ENCODE measurements at regions not wholly inside any gene's neighbourhood (a gene's known extent, or its start where the extent isn't known, plus 50 kb on each side); places are given as distances from the start of the nearest gene placed in this dataset.

DNA sequence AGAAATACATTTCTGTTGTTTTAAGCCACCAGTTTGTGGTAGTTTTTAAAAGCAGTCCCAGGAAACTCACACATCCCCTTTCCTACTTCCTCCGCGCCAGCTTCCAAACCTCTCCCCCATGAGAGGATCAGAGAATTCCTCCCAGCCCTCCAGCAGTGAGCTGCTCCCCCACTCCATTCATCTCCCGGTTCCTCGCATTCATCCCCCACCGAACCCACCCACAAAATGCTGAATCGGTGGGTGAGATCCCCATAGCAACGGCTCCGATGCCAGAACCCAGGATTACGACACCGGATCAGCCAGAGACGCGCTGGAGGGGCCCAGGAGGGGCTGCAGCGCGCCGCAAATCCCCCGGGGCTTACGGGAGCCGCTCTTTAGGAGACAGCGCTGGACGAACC is 251.4 kb upstream of the RPL38 start (continued):
- TF ChIP-seq, protein P1, sequence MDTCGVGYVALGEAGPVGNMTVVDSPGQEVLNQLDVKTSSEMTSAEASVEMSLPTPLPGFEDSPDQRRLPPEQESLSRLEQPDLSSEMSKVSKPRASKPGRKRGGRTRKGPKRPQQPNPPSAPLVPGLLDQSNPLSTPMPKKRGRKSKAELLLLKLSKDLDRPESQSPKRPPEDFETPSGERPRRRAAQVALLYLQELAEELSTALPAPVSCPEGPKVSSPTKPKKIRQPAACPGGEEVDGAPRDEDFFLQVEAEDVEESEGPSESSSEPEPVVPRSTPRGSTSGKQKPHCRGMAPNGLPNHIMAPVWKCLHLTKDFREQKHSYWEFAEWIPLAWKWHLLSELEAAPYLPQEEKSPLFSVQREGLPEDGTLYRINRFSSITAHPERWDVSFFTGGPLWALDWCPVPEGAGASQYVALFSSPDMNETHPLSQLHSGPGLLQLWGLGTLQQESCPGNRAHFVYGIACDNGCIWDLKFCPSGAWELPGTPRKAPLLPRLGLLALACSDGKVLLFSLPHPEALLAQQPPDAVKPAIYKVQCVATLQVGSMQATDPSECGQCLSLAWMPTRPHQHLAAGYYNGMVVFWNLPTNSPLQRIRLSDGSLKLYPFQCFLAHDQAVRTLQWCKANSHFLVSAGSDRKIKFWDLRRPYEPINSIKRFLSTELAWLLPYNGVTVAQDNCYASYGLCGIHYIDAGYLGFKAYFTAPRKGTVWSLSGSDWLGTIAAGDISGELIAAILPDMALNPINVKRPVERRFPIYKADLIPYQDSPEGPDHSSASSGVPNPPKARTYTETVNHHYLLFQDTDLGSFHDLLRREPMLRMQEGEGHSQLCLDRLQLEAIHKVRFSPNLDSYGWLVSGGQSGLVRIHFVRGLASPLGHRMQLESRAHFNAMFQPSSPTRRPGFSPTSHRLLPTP (IDR thresholded peaks at IDR 0.05; ENCODE audit: borderline replicate concordance, extremely low read depth, insufficient read length), result no peak
- TF ChIP-seq HMGN3 (IDR thresholded peaks at IDR 0.05; ENCODE audit: borderline replicate concordance, extremely low read depth, insufficient read length, low read depth, low read length) (no peak), NUFIP1 (IDR thresholded peaks at IDR 0.05; ENCODE audit: partially characterized antibody) (no peak)

GRCh38 chr17:73952480-73953205 is 250.8 kb upstream of the RPL38 start:
- intact Hi-C loops (cut with micrococcal nuclease), result loop anchor here (10.0 kb wide), 1 partner anchor 298 kb away; no protein-coding TSS in a partner anchor
- 28% methylated on average over 30 of the region's 67 CpGs for WGBS (ENCODE audit: insufficient coverage, low coverage, missing lambda C conversion rate)
- no peak overlapping the region for H3K4me3 ChIP-seq
- H4K20me1 ChIP-seq (replicated peaks; ENCODE audit: control insufficient read depth, insufficient read depth, low read length), result no peaks in the 10 kb centered on the region
- in situ Hi-C loops (cut with MboI), result no loop called here
- no peaks in the 10 kb centered on the region for H3K79me2 ChIP-seq (ENCODE audit: control insufficient read depth, insufficient read depth, low read length)
- DNase-seq (ENCODE audit: extremely low read depth in 1 of 4, low spot score in 3 of 4) (peak; percentile 11 to 58 (median 44)), ATAC-seq (peak; percentile 77), FAIRE-seq (no peak)
- TF ChIP-seq IFI16 (CRISPR knock-in tag; IDR thresholded peaks at IDR 0.05) (no peak), KLF1 (tag; IDR thresholded peaks at IDR 0.05) (no peak), CTCFL (IDR thresholded peaks at IDR 0.05; ENCODE audit: borderline replicate concordance, insufficient read depth, low read depth, low read length, poor library complexity, severe bottlenecking) (peak; percentile 25), PCBP2 (IDR thresholded peaks at IDR 0.05; ENCODE audit: low read depth, low read length, poor library complexity, severe bottlenecking) (no peak), NFIX (CRISPR knock-in tag; IDR thresholded peaks at IDR 0.05; ENCODE audit: low read depth) (no peak)
- TF ChIP-seq, protein P2, sequence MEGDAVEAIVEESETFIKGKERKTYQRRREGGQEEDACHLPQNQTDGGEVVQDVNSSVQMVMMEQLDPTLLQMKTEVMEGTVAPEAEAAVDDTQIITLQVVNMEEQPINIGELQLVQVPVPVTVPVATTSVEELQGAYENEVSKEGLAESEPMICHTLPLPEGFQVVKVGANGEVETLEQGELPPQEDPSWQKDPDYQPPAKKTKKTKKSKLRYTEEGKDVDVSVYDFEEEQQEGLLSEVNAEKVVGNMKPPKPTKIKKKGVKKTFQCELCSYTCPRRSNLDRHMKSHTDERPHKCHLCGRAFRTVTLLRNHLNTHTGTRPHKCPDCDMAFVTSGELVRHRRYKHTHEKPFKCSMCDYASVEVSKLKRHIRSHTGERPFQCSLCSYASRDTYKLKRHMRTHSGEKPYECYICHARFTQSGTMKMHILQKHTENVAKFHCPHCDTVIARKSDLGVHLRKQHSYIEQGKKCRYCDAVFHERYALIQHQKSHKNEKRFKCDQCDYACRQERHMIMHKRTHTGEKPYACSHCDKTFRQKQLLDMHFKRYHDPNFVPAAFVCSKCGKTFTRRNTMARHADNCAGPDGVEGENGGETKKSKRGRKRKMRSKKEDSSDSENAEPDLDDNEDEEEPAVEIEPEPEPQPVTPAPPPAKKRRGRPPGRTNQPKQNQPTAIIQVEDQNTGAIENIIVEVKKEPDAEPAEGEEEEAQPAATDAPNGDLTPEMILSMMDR (IDR thresholded peaks at IDR 0.05 in 2 of 3, conservative IDR thresholded peaks at IDR 0.05 in 1 of 3; ENCODE audit: insufficient read depth in 2 of 3, low read depth in 1 of 3, low read length in 3 of 3), result peak; percentile 4 to 31 (median 12); a peak in 2 of 6 replicates
- H3K9me1 ChIP-seq (ENCODE audit: control insufficient read depth, insufficient read depth, low read length), result peaks cover 5% of the 10 kb centered on the region
- H3K9me3 ChIP-seq (replicated peaks; ENCODE audit: control insufficient read depth, insufficient read depth, low read depth, low read length), result no peaks in the 10 kb centered on the region
- H3K4me2 ChIP-seq (ENCODE audit: insufficient read depth, low read length), result no peak overlapping the region
- BruUV-seq (replicated peaks), result no TSS peak
- no peak overlapping the region for H2AFZ ChIP-seq (ENCODE audit: low read depth, low read length)
- peaks cover 0 to 11% of the 10 kb centered on the region in 2 experiments; a peak in 1 of 5 replicates for H3K4me1 ChIP-seq (replicated peaks in 1 of 2; ENCODE audit: control insufficient read depth in 2 of 2, insufficient read depth in 2 of 2, low read length in 2 of 2)
- no peaks in the 10 kb centered on the region for H3K36me3 ChIP-seq (ENCODE audit: control insufficient read depth, insufficient read depth, low read length)
- ChIA-PET POLR2A (no interaction called here), CTCF (ENCODE audit: low intra/inter-chr PET ratio) (no interaction called here)
- peaks cover 0 to 16% of the 10 kb centered on the region in 2 experiments; a peak in 3 of 5 replicates for H3K27me3 ChIP-seq (ENCODE audit: control insufficient read depth in 2 of 2, insufficient read depth in 2 of 2, low read length in 2 of 2)
- H3K9ac ChIP-seq (ENCODE audit: insufficient read depth in 1 of 2, low read depth in 2 of 2, low read length in 2 of 2), result no peak overlapping the region
- H3K27ac ChIP-seq (ENCODE audit: extremely low read depth, low read depth, low read length), result no peak overlapping the region
